ENCODE measurements at regions not wholly inside any gene's neighbourhood (a gene's known extent, or its start where the extent isn't known, plus 50 kb on each side); places are given as distances from the start of the nearest gene placed in this dataset.

DNA sequence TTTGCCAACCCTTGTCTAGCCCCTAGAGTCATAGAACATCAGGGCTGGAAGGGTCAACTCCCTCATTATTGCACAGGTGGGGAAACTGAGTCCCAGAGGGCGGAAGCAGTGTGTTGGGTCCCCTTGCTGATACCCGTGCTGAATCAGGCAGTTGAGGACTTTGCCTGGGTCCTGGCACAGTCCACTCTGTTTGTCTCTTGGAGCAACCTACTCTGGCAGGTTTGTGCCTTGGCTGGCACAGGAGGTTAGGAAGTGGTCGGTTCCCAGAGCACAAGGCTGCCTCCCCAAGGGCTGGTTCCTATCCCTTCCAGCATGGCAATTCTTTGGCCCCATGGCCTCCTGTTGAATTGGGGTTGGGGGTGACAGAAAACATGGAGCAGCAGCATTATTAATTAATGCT is 94.5 kb upstream of the SHB start:
- Mint-ChIP-seq H3K27me3 (peaks cover 10% of the 10 kb centered on the region), H3K4me3 (no peak overlapping the region), H3K4me1 (no peaks in the 10 kb centered on the region), H3K27ac (no peak overlapping the region), H3K36me3 (ENCODE audit: low read depth) (no peaks in the 10 kb centered on the region), H3K9me3 (no peaks in the 10 kb centered on the region)
- ATAC-seq (ENCODE audit: low read depth), result no peak
- ChIA-PET CTCF (interaction anchor here (1.0 to 4.7 kb wide), 2 partner anchors 8 to 249 kb away, joined by 3 to 40 read pairs; no protein-coding TSS in a partner anchor), POLR2A (no interaction called here)
- DNase-seq, result no peak
- TF ChIP-seq, protein P1, sequence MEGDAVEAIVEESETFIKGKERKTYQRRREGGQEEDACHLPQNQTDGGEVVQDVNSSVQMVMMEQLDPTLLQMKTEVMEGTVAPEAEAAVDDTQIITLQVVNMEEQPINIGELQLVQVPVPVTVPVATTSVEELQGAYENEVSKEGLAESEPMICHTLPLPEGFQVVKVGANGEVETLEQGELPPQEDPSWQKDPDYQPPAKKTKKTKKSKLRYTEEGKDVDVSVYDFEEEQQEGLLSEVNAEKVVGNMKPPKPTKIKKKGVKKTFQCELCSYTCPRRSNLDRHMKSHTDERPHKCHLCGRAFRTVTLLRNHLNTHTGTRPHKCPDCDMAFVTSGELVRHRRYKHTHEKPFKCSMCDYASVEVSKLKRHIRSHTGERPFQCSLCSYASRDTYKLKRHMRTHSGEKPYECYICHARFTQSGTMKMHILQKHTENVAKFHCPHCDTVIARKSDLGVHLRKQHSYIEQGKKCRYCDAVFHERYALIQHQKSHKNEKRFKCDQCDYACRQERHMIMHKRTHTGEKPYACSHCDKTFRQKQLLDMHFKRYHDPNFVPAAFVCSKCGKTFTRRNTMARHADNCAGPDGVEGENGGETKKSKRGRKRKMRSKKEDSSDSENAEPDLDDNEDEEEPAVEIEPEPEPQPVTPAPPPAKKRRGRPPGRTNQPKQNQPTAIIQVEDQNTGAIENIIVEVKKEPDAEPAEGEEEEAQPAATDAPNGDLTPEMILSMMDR (IDR thresholded peaks at IDR 0.05), result no peak
- intact Hi-C loops (cut with micrococcal nuclease), result loop anchor here (5.0 kb wide), 1 partner anchor 681 kb away; no protein-coding TSS in a partner anchor

DNA sequence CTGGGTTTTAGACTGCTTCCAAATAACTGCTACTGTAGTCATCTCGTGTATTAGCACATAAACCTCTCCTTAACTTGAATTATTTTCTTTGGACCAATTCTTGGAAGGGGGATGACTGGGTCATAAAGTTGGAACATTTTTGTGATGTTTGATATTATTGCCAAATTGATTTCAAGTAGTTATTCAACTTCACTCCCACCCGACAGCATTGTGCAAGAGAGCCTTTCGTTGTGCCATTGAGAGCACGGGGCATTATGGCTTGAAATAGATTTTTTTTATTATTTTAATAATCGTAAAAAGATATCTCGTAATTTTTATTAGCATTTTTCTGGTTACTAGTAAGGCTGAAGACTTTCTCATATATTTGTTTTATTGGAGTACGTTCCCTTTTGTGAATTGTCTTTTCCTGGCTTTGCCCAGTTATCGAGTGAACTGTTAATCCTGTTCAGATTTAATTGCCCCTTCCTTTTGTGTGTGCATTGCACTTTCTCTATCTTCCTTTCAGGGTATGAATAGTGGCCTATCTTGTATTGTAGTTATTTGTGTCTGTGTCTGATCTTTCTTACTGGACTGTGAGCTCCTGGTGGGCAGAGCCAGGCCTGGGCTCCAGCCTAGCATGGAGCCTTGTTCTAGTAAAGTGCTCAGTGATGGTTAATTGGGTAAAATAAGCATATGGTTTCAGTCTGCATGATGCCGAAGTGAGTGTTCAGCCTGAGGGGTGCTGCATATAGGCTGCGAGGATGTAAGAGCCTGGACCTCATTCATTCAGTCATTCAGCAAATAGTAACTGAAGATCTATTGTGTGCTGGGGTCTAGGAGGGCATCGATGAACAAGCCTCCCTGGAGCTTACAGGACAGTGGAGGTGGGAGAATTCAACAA is 93.5 kb upstream of the SHB start:
- no peaks in the 10 kb centered on the region for H3K4me1 Mint-ChIP-seq
- ATAC-seq (ENCODE audit: low read depth), result no peak
- DNase-seq, result no peak
- POLR2A ChIA-PET, result no interaction called here
- no peak overlapping the region for H3K4me3 Mint-ChIP-seq
- TF ChIP-seq, protein P1 (IDR thresholded peaks at IDR 0.05), result no peak
- intact Hi-C loops (cut with micrococcal nuclease), result loop anchor here (5.0 kb wide), 1 partner anchor 680 kb away; no protein-coding TSS in a partner anchor
- CTCF ChIA-PET, result interaction anchor here (1.0 to 4.7 kb wide), 2 partner anchors 7 to 248 kb away, joined by 3 to 40 read pairs; no protein-coding TSS in a partner anchor
- H3K9me3 Mint-ChIP-seq, result no peaks in the 10 kb centered on the region
- no peaks in the 10 kb centered on the region for H3K36me3 Mint-ChIP-seq (ENCODE audit: low read depth)
- no peak overlapping the region for H3K27ac Mint-ChIP-seq
- peaks cover 10% of the 10 kb centered on the region for H3K27me3 Mint-ChIP-seq

DNA sequence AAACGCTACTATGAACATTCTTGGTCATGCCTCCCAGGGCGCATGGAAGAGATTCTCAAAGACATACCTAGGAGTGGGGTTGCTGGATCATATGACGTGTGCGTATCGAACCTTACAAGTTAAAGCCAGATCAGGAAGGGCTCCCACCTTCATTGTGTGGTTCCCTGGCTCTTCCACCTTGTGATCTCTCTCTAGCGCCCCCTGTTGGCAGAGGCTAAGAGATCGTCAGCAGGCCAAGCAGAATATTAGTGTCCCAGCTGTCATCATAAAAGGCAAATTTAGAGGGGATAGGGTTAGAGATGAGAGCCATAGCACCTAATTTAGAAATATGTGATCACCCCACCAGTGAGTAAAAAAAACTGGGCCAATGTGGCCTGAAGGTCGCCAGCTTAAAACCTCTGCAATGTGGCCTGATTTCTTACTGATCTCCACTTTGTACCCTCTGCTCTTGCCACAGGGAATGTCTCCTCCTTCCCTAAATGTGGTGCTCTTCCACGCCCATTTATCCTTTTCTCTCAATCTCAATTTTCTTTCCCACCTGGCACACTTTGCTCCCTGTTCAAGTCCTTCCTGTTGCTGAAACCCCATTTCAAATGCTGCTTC is 91.7 kb upstream of the SHB start:
- ATAC-seq (ENCODE audit: low read depth), result no peak
- TF ChIP-seq, protein P1 (IDR thresholded peaks at IDR 0.05), result peak; percentile 42
- H3K27ac Mint-ChIP-seq, result no peak overlapping the region

DNA sequence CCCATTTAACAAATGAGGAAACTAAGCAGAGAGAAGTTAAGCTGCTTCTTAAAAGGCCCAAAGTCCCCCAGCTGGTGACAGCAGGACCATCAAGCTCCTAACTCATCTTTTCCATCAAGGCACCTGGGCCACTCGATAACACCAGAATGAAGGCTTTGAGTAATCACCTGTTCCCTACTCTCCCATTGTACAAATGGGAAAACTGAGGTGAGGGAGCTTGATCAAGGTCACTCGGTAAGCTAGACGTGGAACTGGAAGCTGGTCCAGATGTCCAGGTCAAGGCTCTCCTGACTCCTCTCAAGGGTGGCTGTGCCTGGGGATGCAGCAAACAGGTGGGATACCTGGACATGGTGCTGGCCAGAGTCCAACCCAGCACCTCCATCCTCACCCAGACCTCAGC is 90.6 kb upstream of the SHB start:
- ChIA-PET POLR2A (no interaction called here), CTCF (interaction anchor here (1.4 to 4.7 kb wide), 4 partner anchors 9 to 245 kb away, joined by 3 to 40 read pairs (median 5); no protein-coding TSS in a partner anchor)
- no peak for ATAC-seq (ENCODE audit: low read depth)
- Mint-ChIP-seq H3K27me3 (peaks cover 10% of the 10 kb centered on the region), H3K36me3 (ENCODE audit: low read depth) (no peaks in the 10 kb centered on the region), H3K9me3 (no peaks in the 10 kb centered on the region), H3K4me3 (no peak overlapping the region), H3K27ac (no peak overlapping the region), H3K4me1 (no peaks in the 10 kb centered on the region)
- DNase-seq, result no peak
- intact Hi-C loops (cut with micrococcal nuclease), result no loop called here
- TF ChIP-seq, protein P1 (IDR thresholded peaks at IDR 0.05), result no peak

More for the DNA sequence above, 91.7 kb upstream of the SHB start:
- no peaks in the 10 kb centered on the region for H3K36me3 Mint-ChIP-seq (ENCODE audit: low read depth)
- H3K27me3 Mint-ChIP-seq, result peaks cover 10% of the 10 kb centered on the region
- ChIA-PET CTCF (interaction anchor here (1.4 to 4.7 kb wide), 4 partner anchors 10 to 246 kb away, joined by 3 to 40 read pairs (median 5); no protein-coding TSS in a partner anchor), POLR2A (no interaction called here)
- intact Hi-C loops (cut with micrococcal nuclease), result loop anchor here (1.0 to 5.0 kb wide), 3 partner anchors 247 to 678 kb away; no protein-coding TSS in a partner anchor
- DNase-seq, result peak; percentile 25
- H3K9me3 Mint-ChIP-seq, result no peaks in the 10 kb centered on the region
- H3K4me1 Mint-ChIP-seq, result no peaks in the 10 kb centered on the region
- no peak overlapping the region for H3K4me3 Mint-ChIP-seq

DNA sequence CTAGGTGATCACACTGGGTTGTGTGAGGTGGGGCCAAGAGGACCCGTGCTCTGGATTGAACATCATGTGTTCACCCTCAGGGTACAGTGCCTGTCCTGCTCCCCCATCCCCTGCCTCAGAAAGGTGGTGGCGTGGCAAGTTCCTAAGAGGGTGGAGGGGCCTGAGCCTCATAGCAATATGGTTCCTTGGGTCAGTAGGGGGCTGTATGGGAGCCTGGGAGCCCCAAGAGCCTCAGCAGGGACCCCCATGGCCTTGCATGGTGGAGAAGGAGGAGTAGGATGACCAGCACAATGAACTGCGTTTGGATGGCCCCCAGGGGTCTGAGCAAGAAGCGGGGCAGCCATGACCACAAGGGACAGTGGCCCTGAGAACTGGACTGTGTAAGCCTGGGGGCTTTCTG is 89.6 kb upstream of the SHB start:
- Mint-ChIP-seq H3K27me3 (peaks cover 10% of the 10 kb centered on the region), H3K4me1 (no peaks in the 10 kb centered on the region), H3K36me3 (ENCODE audit: low read depth) (no peaks in the 10 kb centered on the region), H3K27ac (no peak overlapping the region), H3K9me3 (no peaks in the 10 kb centered on the region), H3K4me3 (no peak overlapping the region)
- POLR2A ChIA-PET, result no interaction called here
- DNase-seq (no peak), ATAC-seq (ENCODE audit: low read depth) (no peak)
- intact Hi-C loops (cut with micrococcal nuclease), result no loop called here
- CTCF ChIA-PET, result interaction anchor here (2.5 to 4.7 kb wide), 2 partner anchors 71 to 244 kb away, joined by 6 to 40 read pairs; no protein-coding TSS in a partner anchor
- TF ChIP-seq, protein P1 (IDR thresholded peaks at IDR 0.05), result no peak
